ENCODE measurements at regions not wholly inside any gene's neighbourhood (a gene's known extent, or its start where the extent isn't known, plus 50 kb on each side); places are given as distances from the start of the nearest gene placed in this dataset.

DNA sequence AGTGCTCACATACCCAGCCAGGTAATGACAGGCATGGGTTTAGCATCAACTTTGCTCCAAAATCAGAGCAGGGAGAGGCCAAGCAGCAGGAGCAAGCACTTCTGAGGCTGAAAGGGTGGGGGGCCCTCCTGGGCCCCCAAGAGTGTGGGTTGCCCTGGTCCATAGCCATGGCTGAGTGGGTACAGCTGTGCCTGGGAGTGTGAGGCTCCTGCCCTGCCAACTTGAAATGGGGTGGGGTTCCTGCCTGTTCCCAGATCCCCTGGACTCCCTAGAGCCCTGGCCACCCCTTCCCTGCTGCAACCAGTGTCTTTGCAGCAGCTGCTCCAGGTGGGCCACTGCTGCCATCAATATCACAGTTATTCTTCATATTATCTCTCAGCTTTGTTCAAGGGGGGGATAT lies 1224.2 kb upstream of the GJE1 start:
- no peak for DNase-seq (ENCODE audit: low read depth)

- no peak for DNase-seq (ENCODE audit: low read depth)
Observed at GRCh38 chr6:140907235-140907634, 1225.5 kb upstream of the GJE1 start.

- no peak for DNase-seq (ENCODE audit: low read depth)
Observed at GRCh38 chr6:140905724-140906123, 1227.0 kb upstream of the GJE1 start.

GRCh38 chr6:140905050-140905449 lies 1227.7 kb upstream of the GJE1 start:
- no peak for DNase-seq (ENCODE audit: low read depth)

DNA sequence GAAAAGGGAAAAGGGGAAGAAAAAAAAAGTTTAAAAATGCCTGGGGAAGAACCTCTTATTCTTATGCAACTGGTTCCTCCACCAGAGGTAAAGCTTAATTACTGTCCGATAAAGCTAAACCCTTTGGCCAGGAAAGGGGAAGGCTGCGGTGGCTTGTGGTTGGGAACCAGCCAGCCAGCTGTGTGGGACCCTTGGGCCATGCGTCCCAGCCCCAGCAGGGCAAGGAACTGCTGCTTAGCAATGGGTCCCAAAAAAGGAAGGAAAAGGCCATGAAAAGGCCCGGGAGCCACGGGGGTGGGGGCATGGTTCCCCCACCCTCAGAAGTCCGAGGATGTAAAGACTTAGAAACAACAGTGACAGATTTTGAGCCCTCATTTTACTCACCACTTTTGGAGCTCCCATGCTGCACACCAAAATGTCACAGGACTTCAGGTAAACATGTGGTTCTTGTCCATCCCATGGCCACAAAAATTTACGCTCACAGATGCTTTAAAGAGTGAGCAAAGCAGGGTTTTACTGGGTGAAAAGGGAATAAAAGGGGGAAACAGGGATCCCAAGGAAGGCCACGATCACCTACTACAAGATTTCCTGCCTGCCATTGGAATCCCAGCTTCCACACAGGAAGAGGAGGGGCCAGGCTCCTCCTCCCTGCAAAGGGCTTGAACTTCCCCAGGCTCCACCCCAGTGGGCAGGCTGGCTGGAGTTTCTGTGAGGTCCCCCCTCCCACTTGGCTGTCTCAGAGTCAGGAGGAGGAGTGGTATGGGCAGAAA lies 1234.7 kb upstream of the GJE1 start:
- DNase-seq (ENCODE audit: low read depth), result no peak

DNA sequence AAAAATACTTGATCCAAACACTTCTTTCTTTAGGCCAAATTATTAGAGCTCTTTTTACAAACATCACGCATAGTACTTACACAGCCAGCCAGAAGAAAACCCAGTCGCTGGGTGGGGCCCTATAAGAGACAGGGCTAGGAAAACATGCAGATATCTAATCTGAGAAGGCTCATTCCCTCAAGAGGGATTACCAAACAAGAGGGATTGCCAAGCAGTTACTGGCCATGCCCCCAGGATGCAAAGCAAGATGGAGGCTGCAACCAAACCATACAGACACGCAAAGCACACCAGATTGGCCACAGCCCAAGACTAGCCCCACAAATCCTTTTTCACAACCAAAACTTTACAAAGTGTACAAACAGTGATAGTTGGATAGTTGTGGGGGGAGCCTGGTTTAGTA lies 1235.4 kb upstream of the GJE1 start:
- no peak for DNase-seq (ENCODE audit: low read depth)

- no peak for DNase-seq (ENCODE audit: low read depth)
Observed at GRCh38 chr6:140893432-140893831, 1239.3 kb upstream of the GJE1 start.

GRCh38 chr6:140879946-140880345 lies 1252.8 kb upstream of the GJE1 start:
- DNase-seq (ENCODE audit: low read depth), result no peak

DNA sequence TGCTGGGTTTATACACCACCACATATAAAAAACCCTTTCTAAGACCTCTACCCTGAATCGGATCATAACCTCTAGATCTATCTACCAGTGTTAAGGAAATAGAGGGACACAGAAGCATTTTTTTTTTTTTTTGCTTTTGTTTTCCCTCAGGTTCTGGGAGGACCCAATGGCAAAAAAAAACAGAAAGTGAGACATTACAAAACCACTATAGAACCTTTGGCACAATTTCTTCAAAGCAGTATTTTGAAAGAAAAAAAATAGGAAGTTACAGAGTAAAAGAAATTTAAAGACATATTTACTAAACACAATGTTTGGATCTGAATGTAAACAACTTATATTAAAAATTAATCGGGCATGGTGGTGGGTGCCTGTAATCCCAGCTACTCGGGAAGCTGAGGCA lies 1258.7 kb upstream of the GJE1 start:
- no peak for DNase-seq (ENCODE audit: low read depth)

- no peak for DNase-seq (ENCODE audit: low read depth)
Observed at GRCh38 chr6:140872885-140873284, 1259.8 kb upstream of the GJE1 start.

DNA sequence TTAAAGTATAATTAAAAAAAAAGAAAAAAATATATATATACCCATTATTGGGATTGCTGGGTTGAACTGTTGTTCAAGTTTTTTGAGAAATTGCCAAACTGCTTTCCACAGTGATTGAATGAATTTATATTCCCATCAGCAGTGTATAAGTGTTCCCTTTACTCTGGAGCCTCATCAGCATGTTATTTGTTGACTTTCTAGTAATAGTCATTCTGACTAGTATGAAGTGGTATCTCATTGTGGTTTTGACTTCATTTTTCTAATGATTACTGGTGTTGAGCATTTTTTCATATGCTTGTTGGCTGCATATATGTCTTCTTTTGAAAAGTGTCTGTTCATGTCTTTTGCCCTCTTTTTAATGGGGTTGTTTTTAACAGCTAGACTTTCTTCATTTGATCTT lies 1260.8 kb upstream of the GJE1 start:
- DNase-seq (ENCODE audit: low read depth), result no peak

GRCh38 chr6:140867336-140867735 lies 1265.4 kb upstream of the GJE1 start:
- DNase-seq (ENCODE audit: low read depth), result no peak

- no peak for DNase-seq (ENCODE audit: low read depth)
Observed at GRCh38 chr6:140858381-140858971, 1274.2 kb upstream of the GJE1 start.

DNA sequence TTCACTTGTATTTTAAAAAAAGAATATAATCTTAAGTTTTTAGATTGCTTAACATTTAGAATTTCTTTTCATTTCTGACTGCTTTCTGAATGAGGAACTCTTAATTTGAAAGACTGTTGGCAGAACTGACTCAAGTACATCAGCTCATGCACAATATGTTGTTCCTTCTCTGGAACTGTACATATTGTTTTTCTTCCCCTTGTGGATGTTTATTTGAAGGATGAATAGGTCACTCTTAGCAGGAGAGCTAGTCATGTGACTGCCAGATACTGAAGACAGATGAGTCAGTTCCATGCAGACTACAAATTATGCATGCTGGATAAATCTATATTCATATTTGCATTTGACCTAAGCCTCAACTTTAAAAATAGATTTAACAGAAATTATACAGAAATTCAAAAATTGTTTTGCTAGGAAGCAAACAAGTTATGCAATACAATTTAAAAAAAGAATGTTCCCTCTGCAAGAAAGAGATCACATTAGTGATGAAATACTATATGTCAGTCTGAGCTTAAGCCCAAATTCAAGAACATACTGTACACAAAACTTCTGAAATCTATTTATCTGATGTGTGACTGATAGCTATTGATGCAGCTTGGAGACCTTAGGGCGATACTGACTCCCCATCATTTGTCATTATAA lies 1274.9 kb upstream of the GJE1 start:
- DNase-seq (ENCODE audit: low read depth), result no peak

DNA sequence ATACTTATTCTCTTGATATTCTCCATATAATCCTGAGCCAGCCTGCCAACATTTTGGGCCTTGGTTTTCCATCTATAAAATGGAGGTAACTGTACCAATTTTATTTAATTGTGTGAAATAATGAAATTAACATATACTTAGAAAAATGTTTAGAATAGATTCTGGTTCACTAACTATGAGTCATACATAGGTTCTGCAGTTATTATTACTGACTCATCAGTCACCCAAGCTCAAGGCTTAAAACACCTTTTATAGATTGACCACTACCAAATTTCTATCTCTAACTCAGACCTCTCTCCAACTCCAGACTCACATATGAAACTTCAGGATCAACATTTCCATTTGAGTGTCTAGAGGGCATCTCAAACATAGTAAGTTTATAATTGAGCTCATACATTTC lies 1277.2 kb upstream of the GJE1 start:
- DNase-seq (ENCODE audit: low read depth), result no peak

GRCh38 chr6:140854318-140854717 lies 1278.4 kb upstream of the GJE1 start:
- DNase-seq (ENCODE audit: low read depth), result no peak

DNA sequence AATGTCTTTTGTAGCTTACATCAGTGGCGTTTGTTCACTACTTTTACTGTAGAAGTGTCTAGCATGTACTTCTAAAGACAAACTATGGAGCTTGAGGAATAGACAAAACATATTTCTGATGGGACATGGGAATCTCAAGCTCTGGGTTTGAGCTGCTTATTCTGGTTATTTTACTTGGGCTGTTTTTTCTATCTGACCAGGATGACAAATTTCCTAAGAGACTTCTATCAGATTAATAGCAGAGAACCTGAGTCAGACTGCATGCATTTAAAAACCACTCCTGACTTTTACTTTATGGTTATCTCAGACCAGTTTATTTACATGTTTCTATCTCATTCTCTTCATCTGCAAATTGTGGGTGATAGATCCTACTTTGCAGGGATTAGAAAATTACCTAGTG lies 1282.3 kb upstream of the GJE1 start:
- DNase-seq (ENCODE audit: low read depth), result no peak

GRCh38 chr6:140849456-140849855 lies 1283.3 kb upstream of the GJE1 start:
- no peak for DNase-seq (ENCODE audit: low read depth)

DNA sequence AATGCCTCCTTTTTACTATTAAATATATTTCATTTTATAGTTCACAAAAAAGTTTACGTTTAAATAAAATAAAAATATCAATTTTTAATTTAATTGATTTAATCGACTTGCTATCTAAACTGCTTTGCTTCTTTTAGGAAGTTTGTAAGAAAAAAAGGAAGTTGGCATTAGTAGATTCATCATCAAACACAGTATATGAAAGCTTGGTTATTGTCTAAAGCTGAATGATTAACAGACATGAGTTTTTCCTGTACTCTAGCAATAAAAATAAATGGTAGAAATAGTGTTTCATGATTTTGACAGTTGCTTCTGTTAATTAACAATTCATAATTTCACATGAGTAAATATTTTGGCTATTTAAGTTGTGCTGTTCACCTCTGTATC lies 1285.5 kb upstream of the GJE1 start:
- DNase-seq (ENCODE audit: low read depth), result no peak

GRCh38 chr6:140846503-140847261 lies 1286.0 kb upstream of the GJE1 start:
- no peak for DNase-seq (ENCODE audit: low read depth)

DNA sequence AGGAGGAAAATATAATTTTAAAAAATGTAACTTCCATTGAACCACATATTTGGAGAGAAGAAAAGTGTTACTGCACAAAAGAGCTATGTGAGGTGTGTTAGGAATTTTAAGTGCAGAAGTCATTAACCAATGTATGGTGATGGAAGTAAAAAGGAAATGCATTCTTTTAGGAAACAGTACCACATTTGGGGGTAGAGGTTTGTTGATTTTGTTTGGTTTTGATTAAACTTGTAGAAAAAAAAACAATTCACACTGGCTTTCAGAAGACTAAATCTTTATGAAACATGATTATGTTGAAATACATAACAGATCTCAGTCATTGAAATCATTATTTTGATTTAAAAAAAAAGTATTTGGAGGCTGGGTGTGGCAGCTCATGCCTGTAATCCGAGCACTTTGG lies 1287.0 kb upstream of the GJE1 start:
- DNase-seq (ENCODE audit: low read depth), result no peak

- no peak for DNase-seq (ENCODE audit: low read depth)
Observed at GRCh38 chr6:140844167-140844566, 1288.6 kb upstream of the GJE1 start.

- no peak for DNase-seq (ENCODE audit: low read depth)
Observed at GRCh38 chr6:140833408-140833807, 1299.3 kb upstream of the GJE1 start.
